Thyroid gland (tissue), 4 donors: ENCODE measurements at regions not wholly inside any gene's neighbourhood (a gene's known extent, or its start where the extent isn't known, plus 50 kb on each side); places are given as distances from the start of the nearest gene placed in this dataset.

Source experiments
- POLR2A ChIP-seq, 2 donors: fragments of 450-650 bp; IDR thresholded peaks; one replicate each; pipeline ENCODE4 v1.6.1; 2017; ENCODE audit warnings: antibody characterized with exemption in 2 of 2, mild to moderate bottlenecking in 2 of 2, moderate library complexity in 1 of 2
- TF ChIP-seq, protein P1 (sequence below), 6 experiments: fragments of 200-600 bp in 3 of 6; fragments of 450-650 bp in 3 of 6; sonication (generic) in 3 of 6; IDR thresholded peaks; one replicate each; pipeline ENCODE4 v1.5.1; 2016 to 2019; ENCODE audit warnings: antibody characterized with exemption in 6 of 6, mild to moderate bottlenecking in 2 of 6, inconsistent platforms in 1 of 6, moderate library complexity in 1 of 6

DNA sequence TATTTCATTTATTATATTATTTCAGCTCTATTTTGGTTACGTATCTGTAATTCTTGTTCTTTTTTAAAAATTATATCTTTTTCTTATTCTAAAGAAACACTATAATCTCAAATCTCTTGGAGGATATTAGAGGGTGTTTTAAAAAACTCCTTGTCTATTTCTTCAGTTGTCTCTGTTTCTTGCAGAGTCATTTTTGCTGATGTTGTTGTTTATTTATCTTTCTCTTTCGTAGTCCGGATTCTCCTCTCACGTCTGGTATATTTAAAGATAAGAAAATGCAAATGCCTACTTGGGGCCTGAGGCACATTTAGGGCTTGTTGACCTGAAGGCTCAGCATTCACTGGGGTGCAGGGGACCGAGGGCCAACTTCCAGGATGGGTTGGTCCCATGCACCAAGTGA lies 181.2 kb upstream of the CTBP2 start:
- TF ChIP-seq, protein P1, sequence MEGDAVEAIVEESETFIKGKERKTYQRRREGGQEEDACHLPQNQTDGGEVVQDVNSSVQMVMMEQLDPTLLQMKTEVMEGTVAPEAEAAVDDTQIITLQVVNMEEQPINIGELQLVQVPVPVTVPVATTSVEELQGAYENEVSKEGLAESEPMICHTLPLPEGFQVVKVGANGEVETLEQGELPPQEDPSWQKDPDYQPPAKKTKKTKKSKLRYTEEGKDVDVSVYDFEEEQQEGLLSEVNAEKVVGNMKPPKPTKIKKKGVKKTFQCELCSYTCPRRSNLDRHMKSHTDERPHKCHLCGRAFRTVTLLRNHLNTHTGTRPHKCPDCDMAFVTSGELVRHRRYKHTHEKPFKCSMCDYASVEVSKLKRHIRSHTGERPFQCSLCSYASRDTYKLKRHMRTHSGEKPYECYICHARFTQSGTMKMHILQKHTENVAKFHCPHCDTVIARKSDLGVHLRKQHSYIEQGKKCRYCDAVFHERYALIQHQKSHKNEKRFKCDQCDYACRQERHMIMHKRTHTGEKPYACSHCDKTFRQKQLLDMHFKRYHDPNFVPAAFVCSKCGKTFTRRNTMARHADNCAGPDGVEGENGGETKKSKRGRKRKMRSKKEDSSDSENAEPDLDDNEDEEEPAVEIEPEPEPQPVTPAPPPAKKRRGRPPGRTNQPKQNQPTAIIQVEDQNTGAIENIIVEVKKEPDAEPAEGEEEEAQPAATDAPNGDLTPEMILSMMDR (IDR thresholded peaks at IDR 0.05): no peak
- no peak for TF ChIP-seq POLR2A (IDR thresholded peaks at IDR 0.05)
